SK-N-SH (cell line): ENCODE measurements at regions not wholly inside any gene's neighbourhood (a gene's known extent, or its start where the extent isn't known, plus 50 kb on each side); places are given as distances from the start of the nearest gene placed in this dataset.

Experiments used
- CTCF ChIA-PET: fragments of 300-600, 350-600 bp; formaldehyde crosslinking; extraction: SDS; loops from one replicate; lab custom pipeline; 2021; lab: Yijun Ruan, JAX
- POLR2A ChIA-PET: fragments of 350-600 bp; sonication (Branson Sonifier 250); formaldehyde crosslinking; extraction: SDS; loops from one replicate; lab custom pipeline; 2020; ENCODE audit warnings: antibody characterized with exemption, inconsistent platforms; lab: Yijun Ruan, JAX
- DNase-seq: peaks from one replicate; pipeline ENCODE4 v3.0.0; 2012
- H2AFZ ChIP-seq: fragments of 200-600 bp; sonication (generic); 2 replicates; pipeline ENCODE4 v1.8.1; 2016; ENCODE audit warnings: antibody characterized with exemption, mild to moderate bottlenecking, low read depth
- H3F3A ChIP-seq: fragments of 200-600 bp; sonication (generic); replicated peaks from 2 replicates; pipeline ENCODE3; 2016; ENCODE audit warnings: antibody characterized with exemption, mild to moderate bottlenecking; ENCODE audit not compliant: insufficient read depth
- H3K27ac ChIP-seq, 2 experiments: fragments of 200-500 bp in 1 of 2; fragments of 200-600 bp in 1 of 2; sonication (Bioruptor generic) in 1 of 2; sonication (generic), shearing (Covaris generic) in 1 of 2; 2 replicates each; pipeline versions ENCODE4 v1.5.1 to v1.6.1; 2014 to 2016; ENCODE audit warnings: low read depth in 2 of 2, inconsistent platforms in 1 of 2, low read length in 1 of 2, mild to moderate bottlenecking in 1 of 2, mixed read lengths in 1 of 2
- H3K27me3 ChIP-seq: fragments of 200-600 bp; sonication (generic), shearing (Covaris generic); 2 replicates; pipeline ENCODE4 v1.6.1; 2016; ENCODE audit warnings: mixed run types; ENCODE audit not compliant: insufficient read depth
- H3K36me3 ChIP-seq, 2 experiments: fragments of 200-500 bp in 1 of 2; fragments of 200-600 bp in 1 of 2; sonication (Bioruptor generic) in 1 of 2; sonication (generic) in 1 of 2; replicated peaks in 1 of 2; 2 replicates each; pipeline versions ENCODE3 to v1.5.1; 2014 to 2016; ENCODE audit warnings: low read length in 1 of 2, mild to moderate bottlenecking in 1 of 2; ENCODE audit not compliant: insufficient read depth in 2 of 2, control insufficient read depth in 1 of 2
- H3K4me1 ChIP-seq, 2 experiments: fragments of 200-500 bp in 1 of 2; fragments of 200-600 bp in 1 of 2; sonication (Bioruptor generic) in 1 of 2; sonication (generic), shearing (Covaris generic) in 1 of 2; 2 replicates each; pipeline versions ENCODE4 v1.5.1 to v1.6.1; 2014 to 2016; ENCODE audit warnings: low read depth in 1 of 2, low read length in 1 of 2, mixed run types in 1 of 2; ENCODE audit not compliant: insufficient read depth in 2 of 2, control insufficient read depth in 1 of 2
- H3K4me2 ChIP-seq: fragments of 200-600 bp; sonication (generic), shearing (Covaris generic); 2 replicates; pipeline ENCODE4 v1.6.1; 2017; ENCODE audit warnings: mixed run types
- H3K4me3 ChIP-seq, 2 experiments: fragments of 200-500 bp in 1 of 2; fragments of 200-600 bp in 1 of 2; sonication (Bioruptor generic) in 1 of 2; sonication (generic), shearing (Covaris generic) in 1 of 2; 2 replicates each; pipeline versions ENCODE4 v1.5.1 to v1.8.1; 2014 to 2016; ENCODE audit warnings: low read depth in 2 of 2, inconsistent platforms in 1 of 2, low read length in 1 of 2, mild to moderate bottlenecking in 1 of 2, mixed read lengths in 1 of 2, moderate library complexity in 1 of 2
- H3K79me2 ChIP-seq: fragments of 200-600 bp; sonication (generic); 2 replicates; pipeline ENCODE4 v1.8.1; 2017; ENCODE audit warnings: mild to moderate bottlenecking; ENCODE audit not compliant: insufficient read depth
- H3K9ac ChIP-seq: fragments of 200-600 bp; sonication (generic); 2 replicates; pipeline ENCODE4 v1.6.1; 2017; ENCODE audit warnings: mixed run types
- H3K9me2 ChIP-seq: fragments of 200-600 bp; sonication (generic); 2 replicates; pipeline ENCODE4 v1.6.1; 2017; ENCODE audit warnings: mixed run types
- H3K9me3 ChIP-seq: fragments of 200-600 bp; sonication (generic); 2 replicates; pipeline ENCODE4 v1.6.1; 2017; ENCODE audit warnings: mixed run types, mild to moderate bottlenecking, moderate library complexity
- H4K20me1 ChIP-seq: fragments of 200-600 bp; sonication (generic); 2 replicates; pipeline ENCODE4 v1.6.1; 2017; ENCODE audit warnings: mild to moderate bottlenecking, mixed run types; ENCODE audit not compliant: insufficient read depth
- CHD2 ChIP-seq: fragments of 150-350 bp; IDR thresholded peaks from 2 replicates; pipeline ENCODE4 v1.6.1; 2018; ENCODE audit warnings: low read length; ENCODE audit not compliant: partially characterized antibody
- EP300 ChIP-seq, 2 experiments: IDR thresholded peaks; 2 replicates each; pipeline versions ENCODE4 v1.4.0 to v1.6.1; 2012; ENCODE audit warnings: borderline replicate concordance in 1 of 2, low read depth in 1 of 2, low read length in 1 of 2
- FOSL2 ChIP-seq: IDR thresholded peaks from 2 replicates; pipeline ENCODE4 v1.4.0; 2012; ENCODE audit warnings: low read depth, mild to moderate bottlenecking, moderate library complexity, borderline replicate concordance
- FOXM1 ChIP-seq: IDR thresholded peaks from 2 replicates; pipeline ENCODE4 v1.4.0; 2012; ENCODE audit warnings: low read depth, mild to moderate bottlenecking
- GATA2 ChIP-seq: sonication (generic); formaldehyde crosslinking; IDR thresholded peaks from 2 replicates; pipeline ENCODE4 v1.5.0; 2020; ENCODE audit warnings: mild to moderate bottlenecking, missing genetic modification reagents
- JUND ChIP-seq: IDR thresholded peaks from 2 replicates; pipeline ENCODE4 v1.4.0; 2012
- MEF2A ChIP-seq: IDR thresholded peaks from 2 replicates; pipeline ENCODE4 v1.4.0; 2012; ENCODE audit warnings: low read depth, borderline replicate concordance
- NFIC ChIP-seq: IDR thresholded peaks from 2 replicates; pipeline ENCODE4 v1.4.0; 2012; ENCODE audit warnings: borderline replicate concordance
- POLR2AphosphoS5 ChIP-seq: IDR thresholded peaks from 2 replicates; pipeline ENCODE4 v1.6.1; 2012; ENCODE audit warnings: low read depth, low read length
- RCOR1 ChIP-seq: fragments of 150-350 bp; IDR thresholded peaks from 2 replicates; pipeline ENCODE4 v1.6.1; 2017; ENCODE audit warnings: antibody characterized with exemption, low read length
- RFX5 ChIP-seq: IDR thresholded peaks from 2 replicates; pipeline ENCODE4 v1.6.1; 2012; ENCODE audit warnings: mild to moderate bottlenecking, improper control_type of control experiment, low read length
- SIN3A ChIP-seq: IDR thresholded peaks from 2 replicates; pipeline ENCODE4 v1.6.1; 2012; ENCODE audit warnings: low read depth, mild to moderate bottlenecking, low read length, moderate library complexity, borderline replicate concordance
- SMC3 ChIP-seq: IDR thresholded peaks from 2 replicates; pipeline ENCODE4 v1.6.1; 2012; ENCODE audit warnings: low read depth, low read length, improper control_type of control experiment
- TCF12 ChIP-seq: IDR thresholded peaks from 2 replicates; pipeline ENCODE4 v1.4.0; 2012
- TEAD4 ChIP-seq: IDR thresholded peaks from 2 replicates; pipeline ENCODE4 v1.4.0; 2012; ENCODE audit warnings: mild to moderate bottlenecking, borderline replicate concordance; ENCODE audit not compliant: insufficient read depth
- WGBS: methylation state at CpG from one replicate; pipeline ENCODE4 v1.1.6; 2017; ENCODE audit warnings: low lambda C conversion rate; 5-methylcytosine and 5-hydroxymethylcytosine counted together
- TF ChIP-seq, protein P1 (sequence below): fragments of 200-600 bp; sonication (generic); IDR thresholded peaks from 2 replicates; pipeline ENCODE4 v1.6.1; 2017; ENCODE audit warnings: antibody characterized with exemption, mild to moderate bottlenecking, moderate library complexity
- TF ChIP-seq, protein P2 (sequence below): IDR thresholded peaks from 2 replicates; pipeline ENCODE4 v1.4.0; 2012; ENCODE audit warnings: low read depth
- TF ChIP-seq, protein P3 (sequence below): IDR thresholded peaks from 2 replicates; pipeline ENCODE4 v1.6.1; 2012; ENCODE audit warnings: mild to moderate bottlenecking, low read depth, low read length, moderate library complexity
- TF ChIP-seq, protein P4 (sequence below): fragments of 150-350 bp; IDR thresholded peaks from 2 replicates; pipeline ENCODE4 v1.6.1; 2016; ENCODE audit warnings: mild to moderate bottlenecking, low read depth, low read length
- TF ChIP-seq, protein P5 (sequence below): IDR thresholded peaks from 2 replicates; pipeline ENCODE4; 2012
- TF ChIP-seq, protein P6 (sequence below): IDR thresholded peaks from 2 replicates; pipeline ENCODE4 v1.4.0; 2012; ENCODE audit warnings: low read depth, borderline replicate concordance

DNA sequence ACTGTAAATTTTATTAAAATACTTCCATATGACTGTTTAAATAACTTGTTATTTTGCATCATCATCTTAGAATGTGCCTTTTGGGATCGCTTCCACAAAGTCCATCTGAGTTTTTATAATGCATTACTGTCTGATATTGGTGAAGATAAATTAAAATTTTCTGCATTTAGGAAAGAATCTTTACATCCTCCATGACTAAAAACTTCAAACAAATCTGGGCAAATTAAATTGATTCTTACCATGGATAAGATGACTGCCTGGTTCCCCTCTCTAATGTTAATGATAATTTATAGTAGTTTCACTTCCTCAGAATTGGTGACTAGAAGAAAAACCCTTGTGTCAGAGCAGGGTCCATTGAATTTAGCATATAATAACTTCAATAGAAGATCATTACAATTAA lies 94.7 kb upstream of the SLC38A4 start:
- H3K9me2 ChIP-seq = no peaks in the 10 kb centered on the region
- no peaks in the 10 kb centered on the region for H3K36me3 ChIP-seq
- WGBS = 11% methylated on average over 1 of the region's 1 CpG
- peak overlapping the region; percentile 46 for H3K4me2 ChIP-seq
- H2AFZ ChIP-seq = no peak overlapping the region
- peaks cover 34% of the 10 kb centered on the region for H3F3A ChIP-seq
- DNase-seq = no peak
- TF ChIP-seq, protein P1, sequence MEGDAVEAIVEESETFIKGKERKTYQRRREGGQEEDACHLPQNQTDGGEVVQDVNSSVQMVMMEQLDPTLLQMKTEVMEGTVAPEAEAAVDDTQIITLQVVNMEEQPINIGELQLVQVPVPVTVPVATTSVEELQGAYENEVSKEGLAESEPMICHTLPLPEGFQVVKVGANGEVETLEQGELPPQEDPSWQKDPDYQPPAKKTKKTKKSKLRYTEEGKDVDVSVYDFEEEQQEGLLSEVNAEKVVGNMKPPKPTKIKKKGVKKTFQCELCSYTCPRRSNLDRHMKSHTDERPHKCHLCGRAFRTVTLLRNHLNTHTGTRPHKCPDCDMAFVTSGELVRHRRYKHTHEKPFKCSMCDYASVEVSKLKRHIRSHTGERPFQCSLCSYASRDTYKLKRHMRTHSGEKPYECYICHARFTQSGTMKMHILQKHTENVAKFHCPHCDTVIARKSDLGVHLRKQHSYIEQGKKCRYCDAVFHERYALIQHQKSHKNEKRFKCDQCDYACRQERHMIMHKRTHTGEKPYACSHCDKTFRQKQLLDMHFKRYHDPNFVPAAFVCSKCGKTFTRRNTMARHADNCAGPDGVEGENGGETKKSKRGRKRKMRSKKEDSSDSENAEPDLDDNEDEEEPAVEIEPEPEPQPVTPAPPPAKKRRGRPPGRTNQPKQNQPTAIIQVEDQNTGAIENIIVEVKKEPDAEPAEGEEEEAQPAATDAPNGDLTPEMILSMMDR = no peak
- TF ChIP-seq FOSL2 = peak; percentile 13; the same call in 1 of the 2 replicates
- no peak for TF ChIP-seq SMC3
- peak; percentile 71 to 94 for TF ChIP-seq EP300 (IDR thresholded peaks at IDR 0.05; ENCODE audit: borderline replicate concordance in 1 of 2, low read depth in 1 of 2, low read length in 1 of 2)
- peak; percentile 93 for TF ChIP-seq TEAD4
- TF ChIP-seq RCOR1 = no peak
- TF ChIP-seq MEF2A = peak; percentile 35; the same call in 1 of the 2 replicates
- peak; percentile 78 for TF ChIP-seq JUND
- TF ChIP-seq POLR2AphosphoS5 = peak; percentile 51; the same call in 1 of the 2 replicates
- no peak for TF ChIP-seq GATA2 (CRISPR knock-in tag)
- TF ChIP-seq SIN3A = no peak
- TF ChIP-seq, protein P2, sequence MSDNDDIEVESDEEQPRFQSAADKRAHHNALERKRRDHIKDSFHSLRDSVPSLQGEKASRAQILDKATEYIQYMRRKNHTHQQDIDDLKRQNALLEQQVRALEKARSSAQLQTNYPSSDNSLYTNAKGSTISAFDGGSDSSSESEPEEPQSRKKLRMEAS = peak; percentile 11; the same call in 1 of the 2 replicates
- TF ChIP-seq CHD2 = no peak
- peak; percentile 91 for TF ChIP-seq TCF12
- TF ChIP-seq, protein P3, sequence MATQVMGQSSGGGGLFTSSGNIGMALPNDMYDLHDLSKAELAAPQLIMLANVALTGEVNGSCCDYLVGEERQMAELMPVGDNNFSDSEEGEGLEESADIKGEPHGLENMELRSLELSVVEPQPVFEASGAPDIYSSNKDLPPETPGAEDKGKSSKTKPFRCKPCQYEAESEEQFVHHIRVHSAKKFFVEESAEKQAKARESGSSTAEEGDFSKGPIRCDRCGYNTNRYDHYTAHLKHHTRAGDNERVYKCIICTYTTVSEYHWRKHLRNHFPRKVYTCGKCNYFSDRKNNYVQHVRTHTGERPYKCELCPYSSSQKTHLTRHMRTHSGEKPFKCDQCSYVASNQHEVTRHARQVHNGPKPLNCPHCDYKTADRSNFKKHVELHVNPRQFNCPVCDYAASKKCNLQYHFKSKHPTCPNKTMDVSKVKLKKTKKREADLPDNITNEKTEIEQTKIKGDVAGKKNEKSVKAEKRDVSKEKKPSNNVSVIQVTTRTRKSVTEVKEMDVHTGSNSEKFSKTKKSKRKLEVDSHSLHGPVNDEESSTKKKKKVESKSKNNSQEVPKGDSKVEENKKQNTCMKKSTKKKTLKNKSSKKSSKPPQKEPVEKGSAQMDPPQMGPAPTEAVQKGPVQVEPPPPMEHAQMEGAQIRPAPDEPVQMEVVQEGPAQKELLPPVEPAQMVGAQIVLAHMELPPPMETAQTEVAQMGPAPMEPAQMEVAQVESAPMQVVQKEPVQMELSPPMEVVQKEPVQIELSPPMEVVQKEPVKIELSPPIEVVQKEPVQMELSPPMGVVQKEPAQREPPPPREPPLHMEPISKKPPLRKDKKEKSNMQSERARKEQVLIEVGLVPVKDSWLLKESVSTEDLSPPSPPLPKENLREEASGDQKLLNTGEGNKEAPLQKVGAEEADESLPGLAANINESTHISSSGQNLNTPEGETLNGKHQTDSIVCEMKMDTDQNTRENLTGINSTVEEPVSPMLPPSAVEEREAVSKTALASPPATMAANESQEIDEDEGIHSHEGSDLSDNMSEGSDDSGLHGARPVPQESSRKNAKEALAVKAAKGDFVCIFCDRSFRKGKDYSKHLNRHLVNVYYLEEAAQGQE = no peak
- TF ChIP-seq, protein P4, sequence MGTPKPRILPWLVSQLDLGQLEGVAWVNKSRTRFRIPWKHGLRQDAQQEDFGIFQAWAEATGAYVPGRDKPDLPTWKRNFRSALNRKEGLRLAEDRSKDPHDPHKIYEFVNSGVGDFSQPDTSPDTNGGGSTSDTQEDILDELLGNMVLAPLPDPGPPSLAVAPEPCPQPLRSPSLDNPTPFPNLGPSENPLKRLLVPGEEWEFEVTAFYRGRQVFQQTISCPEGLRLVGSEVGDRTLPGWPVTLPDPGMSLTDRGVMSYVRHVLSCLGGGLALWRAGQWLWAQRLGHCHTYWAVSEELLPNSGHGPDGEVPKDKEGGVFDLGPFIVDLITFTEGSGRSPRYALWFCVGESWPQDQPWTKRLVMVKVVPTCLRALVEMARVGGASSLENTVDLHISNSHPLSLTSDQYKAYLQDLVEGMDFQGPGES = no peak
- peak; percentile 80; the same call in 1 of the 2 replicates for TF ChIP-seq NFIC
- TF ChIP-seq, protein P5, sequence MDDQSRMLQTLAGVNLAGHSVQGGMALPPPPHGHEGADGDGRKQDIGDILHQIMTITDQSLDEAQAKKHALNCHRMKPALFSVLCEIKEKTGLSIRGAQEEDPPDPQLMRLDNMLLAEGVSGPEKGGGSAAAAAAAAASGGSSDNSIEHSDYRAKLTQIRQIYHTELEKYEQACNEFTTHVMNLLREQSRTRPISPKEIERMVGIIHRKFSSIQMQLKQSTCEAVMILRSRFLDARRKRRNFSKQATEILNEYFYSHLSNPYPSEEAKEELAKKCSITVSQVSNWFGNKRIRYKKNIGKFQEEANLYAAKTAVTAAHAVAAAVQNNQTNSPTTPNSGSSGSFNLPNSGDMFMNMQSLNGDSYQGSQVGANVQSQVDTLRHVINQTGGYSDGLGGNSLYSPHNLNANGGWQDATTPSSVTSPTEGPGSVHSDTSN = peak; percentile 89
- no peak for TF ChIP-seq RFX5
- TF ChIP-seq FOXM1 = peak; percentile 95
- TF ChIP-seq, protein P6, sequence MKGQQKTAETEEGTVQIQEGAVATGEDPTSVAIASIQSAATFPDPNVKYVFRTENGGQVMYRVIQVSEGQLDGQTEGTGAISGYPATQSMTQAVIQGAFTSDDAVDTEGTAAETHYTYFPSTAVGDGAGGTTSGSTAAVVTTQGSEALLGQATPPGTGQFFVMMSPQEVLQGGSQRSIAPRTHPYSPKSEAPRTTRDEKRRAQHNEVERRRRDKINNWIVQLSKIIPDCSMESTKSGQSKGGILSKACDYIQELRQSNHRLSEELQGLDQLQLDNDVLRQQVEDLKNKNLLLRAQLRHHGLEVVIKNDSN = no peak
- H3K4me1 ChIP-seq = peaks cover 0 to 33% of the 10 kb centered on the region in 2 experiments
- H4K20me1 ChIP-seq = no peaks in the 10 kb centered on the region
- peak overlapping the region; percentile 90 to 94 for H3K27ac ChIP-seq
- H3K9ac ChIP-seq = peak overlapping the region; percentile 53; the same call in 1 of the 2 replicates
- H3K4me3 ChIP-seq = no peak overlapping the region
- CTCF ChIA-PET = no interaction called here
- H3K27me3 ChIP-seq = no peaks in the 10 kb centered on the region
- H3K9me3 ChIP-seq = no peaks in the 10 kb centered on the region
- POLR2A ChIA-PET = no interaction called here
- H3K79me2 ChIP-seq = no peaks in the 10 kb centered on the region
